Mesendoderm (in vitro differentiated cells): ENCODE measurements at regions not wholly inside any gene's neighbourhood (a gene's known extent, or its start where the extent isn't known, plus 50 kb on each side); places are given as distances from the start of the nearest gene placed in this dataset.

Experiments
- DNase-seq: peaks from one replicate; pipeline ENCODE4 v3.0.0; 2013
- H2AK5ac ChIP-seq: 2 replicates; pipeline ENCODE4 v1.6.1; 2013; ENCODE audit warnings: low read length, inconsistent platforms
- H2BK120ac ChIP-seq: 2 replicates; pipeline ENCODE4 v1.6.1; 2013; ENCODE audit warnings: low read depth, mild to moderate bottlenecking, low read length, moderate library complexity, mixed read lengths
- H2BK15ac ChIP-seq: replicated peaks from 2 replicates; pipeline ENCODE4 v1.6.1; 2013; ENCODE audit warnings: low read depth, mild to moderate bottlenecking, moderate library complexity
- H2BK5ac ChIP-seq: 2 replicates; pipeline ENCODE4 v1.6.1; 2013; ENCODE audit warnings: low read length, inconsistent platforms
- H3K18ac ChIP-seq: 2 replicates; pipeline ENCODE4 v1.6.1; 2013; ENCODE audit warnings: mild to moderate bottlenecking, low read length, mixed read lengths
- H3K23ac ChIP-seq: one replicate; pipeline ENCODE4 v1.6.1; 2013; ENCODE audit warnings: low read length
- H3K27ac ChIP-seq: 2 replicates; pipeline ENCODE4 v1.5.1; 2013; ENCODE audit warnings: low read depth, mild to moderate bottlenecking, inconsistent platforms, low read length, moderate library complexity
- H3K27me3 ChIP-seq: 2 replicates; pipeline ENCODE4 v1.6.1; 2013; ENCODE audit warnings: low read length, control low read depth, mild to moderate bottlenecking, inconsistent platforms; ENCODE audit not compliant: insufficient read depth, poor library complexity
- H3K36me3 ChIP-seq: 2 replicates; pipeline ENCODE4 v1.6.1; 2013; ENCODE audit warnings: low read length, inconsistent platforms; ENCODE audit not compliant: control insufficient read depth, insufficient read depth
- H3K4ac ChIP-seq: one replicate; pipeline ENCODE4 v1.6.1; 2013; ENCODE audit warnings: low read depth, mild to moderate bottlenecking, low read length, moderate library complexity
- H3K4me1 ChIP-seq: 2 replicates; pipeline ENCODE4 v1.6.1; 2013; ENCODE audit warnings: low read depth, low read length, inconsistent platforms; ENCODE audit not compliant: control insufficient read depth
- H3K4me2 ChIP-seq: 2 replicates; pipeline ENCODE4 v1.6.1; 2013; ENCODE audit warnings: low read length
- H3K4me3 ChIP-seq: 2 replicates; pipeline ENCODE4 v1.5.1; 2013; ENCODE audit warnings: mild to moderate bottlenecking, low read length
- H3K56ac ChIP-seq: one replicate; pipeline ENCODE4 v1.6.1; 2013; ENCODE audit warnings: low read length
- H3K79me1 ChIP-seq: 2 replicates; pipeline ENCODE4 v1.6.1; 2013; ENCODE audit warnings: low read length, inconsistent platforms
- H3K79me2 ChIP-seq: 2 replicates; pipeline ENCODE4 v1.6.1; 2013; ENCODE audit warnings: mild to moderate bottlenecking, low read length; ENCODE audit not compliant: control insufficient read depth, insufficient read depth
- H3K9ac ChIP-seq: 2 replicates; pipeline ENCODE4 v1.6.1; 2013; ENCODE audit warnings: low read length, inconsistent platforms
- H4K5ac ChIP-seq: one replicate; pipeline ENCODE4 v1.6.1; 2013; ENCODE audit warnings: low read length
- H4K8ac ChIP-seq: one replicate; pipeline ENCODE4 v1.6.1; 2013; ENCODE audit warnings: low read depth, mild to moderate bottlenecking, control low read depth, low read length, moderate library complexity
- WGBS: extraction: QIAGEN DNeasy Blood & Tissue Kit; methylation state at CpG from one replicate; pipeline ENCODE4 v1.1.7; 2013; ENCODE audit warnings: low lambda C conversion rate, missing lambda C conversion rate; ENCODE audit not compliant: insufficient coverage; ENCODE audit errors: extremely low coverage; 5-methylcytosine and 5-hydroxymethylcytosine counted together

- Histone ChIP-seq H4K5ac (no peak overlapping the region), H3K36me3 (no peaks in the 10 kb centered on the region), H3K4me1 (no peaks in the 10 kb centered on the region), H3K79me2 (no peaks in the 10 kb centered on the region), H3K23ac (no peak overlapping the region), H2BK15ac (no peak overlapping the region), H3K27ac (no peak overlapping the region), H3K9ac (no peak overlapping the region), H2BK120ac (no peak overlapping the region), H3K27me3 (no peaks in the 10 kb centered on the region), H4K8ac (no peak overlapping the region), H3K4me3 (no peak overlapping the region), H3K56ac (no peak overlapping the region), H2AK5ac (no peak overlapping the region), H2BK5ac (no peak overlapping the region), H3K18ac (no peak overlapping the region), H3K4me2 (no peak overlapping the region), H3K79me1 (no peaks in the 10 kb centered on the region), H3K4ac (no peak overlapping the region)
- WGBS, result no CpG with 5 or more reads among the region's 3 CpGs
- DNase-seq, result no peak
Observed at GRCh38 chr21:18603980-18604379, 200.4 kb upstream of the TMPRSS15 start.

GRCh38 chr21:18608226-18608625, 204.6 kb upstream of the TMPRSS15 start:
- whole genome bisulfite sequencing, result no CpG with 5 or more reads among the region's 1 CpG
- no peak overlapping the region for H3K4ac ChIP-seq
- H3K27ac ChIP-seq, result no peak overlapping the region
- no peaks in the 10 kb centered on the region for H3K79me1 ChIP-seq
- H2BK5ac ChIP-seq, result no peak overlapping the region
- no peak overlapping the region for H4K8ac ChIP-seq
- no peak overlapping the region for H2BK120ac ChIP-seq
- H3K56ac ChIP-seq, result no peak overlapping the region
- no peak overlapping the region for H2AK5ac ChIP-seq
- no peak overlapping the region for H3K9ac ChIP-seq
- no peaks in the 10 kb centered on the region for H3K27me3 ChIP-seq
- H4K5ac ChIP-seq, result no peak overlapping the region
- no peaks in the 10 kb centered on the region for H3K79me2 ChIP-seq
- DNase-seq, result no peak
- H3K18ac ChIP-seq, result no peak overlapping the region
- H2BK15ac ChIP-seq, result no peak overlapping the region
- no peak overlapping the region for H3K23ac ChIP-seq
- no peak overlapping the region for H3K4me2 ChIP-seq
- no peaks in the 10 kb centered on the region for H3K36me3 ChIP-seq
- H3K4me1 ChIP-seq, result no peaks in the 10 kb centered on the region
- no peak overlapping the region for H3K4me3 ChIP-seq

- Histone ChIP-seq H4K5ac (no peak overlapping the region), H3K27ac (no peak overlapping the region)
- no CpG with 5 or more reads among the region's 3 CpGs for WGBS
Observed at GRCh38 chr21:18614303-18614702, 210.7 kb upstream of the TMPRSS15 start.

GRCh38 chr21:18617291-18617690, 213.7 kb upstream of the TMPRSS15 start:
- no peaks in the 10 kb centered on the region for H3K27me3 ChIP-seq
- no peak overlapping the region for H3K23ac ChIP-seq
- H3K79me2 ChIP-seq, result no peaks in the 10 kb centered on the region
- no peak overlapping the region for H2AK5ac ChIP-seq
- H3K9ac ChIP-seq, result no peak overlapping the region
- no peak overlapping the region for H3K4me3 ChIP-seq
- no CpG with 5 or more reads among the region's 3 CpGs for WGBS
- H3K4me1 ChIP-seq, result no peaks in the 10 kb centered on the region
- no peak overlapping the region for H2BK120ac ChIP-seq
- DNase-seq, result peak; percentile 22
- no peak overlapping the region for H3K18ac ChIP-seq
- H2BK5ac ChIP-seq, result no peak overlapping the region
- H2BK15ac ChIP-seq, result no peak overlapping the region
- H3K36me3 ChIP-seq, result no peaks in the 10 kb centered on the region
- H4K5ac ChIP-seq, result no peak overlapping the region
- no peak overlapping the region for H3K27ac ChIP-seq
- no peak overlapping the region for H3K4ac ChIP-seq
- no peak overlapping the region for H3K56ac ChIP-seq
- H3K4me2 ChIP-seq, result no peak overlapping the region
- no peak overlapping the region for H4K8ac ChIP-seq
- H3K79me1 ChIP-seq, result no peaks in the 10 kb centered on the region

More at GRCh38 chr21:18614303-18614702, 210.7 kb upstream of the TMPRSS15 start:
- Histone ChIP-seq H3K23ac (no peak overlapping the region), H3K27me3 (no peaks in the 10 kb centered on the region), H3K9ac (no peak overlapping the region), H3K56ac (no peak overlapping the region), H4K8ac (no peak overlapping the region), H3K79me2 (no peaks in the 10 kb centered on the region), H2BK15ac (no peak overlapping the region), H3K36me3 (no peaks in the 10 kb centered on the region), H2BK5ac (no peak overlapping the region), H3K4me2 (no peak overlapping the region), H2BK120ac (no peak overlapping the region), H3K18ac (no peak overlapping the region), H3K4me1 (no peaks in the 10 kb centered on the region), H3K4me3 (no peak overlapping the region), H3K79me1 (no peaks in the 10 kb centered on the region), H2AK5ac (no peak overlapping the region), H3K4ac (no peak overlapping the region)
- no peak for DNase-seq

GRCh38 chr21:18620436-18620835, 216.9 kb upstream of the TMPRSS15 start:
- no peak overlapping the region for H4K8ac ChIP-seq
- no peaks in the 10 kb centered on the region for H3K79me1 ChIP-seq
- no peak overlapping the region for H3K4me3 ChIP-seq
- no peak overlapping the region for H4K5ac ChIP-seq
- H3K56ac ChIP-seq, result no peak overlapping the region
- no peak overlapping the region for H3K4me2 ChIP-seq
- no peak overlapping the region for H2BK15ac ChIP-seq
- no peak overlapping the region for H2BK120ac ChIP-seq
- no peak overlapping the region for H3K18ac ChIP-seq
- no CpG with 5 or more reads among the region's 4 CpGs for WGBS
- DNase-seq, result no peak
- H3K23ac ChIP-seq, result no peak overlapping the region
- no peak overlapping the region for H3K4ac ChIP-seq
- no peaks in the 10 kb centered on the region for H3K79me2 ChIP-seq
- no peak overlapping the region for H3K9ac ChIP-seq
- H3K27me3 ChIP-seq, result no peaks in the 10 kb centered on the region
- H2BK5ac ChIP-seq, result no peak overlapping the region
- no peaks in the 10 kb centered on the region for H3K36me3 ChIP-seq
- no peak overlapping the region for H3K27ac ChIP-seq
- no peaks in the 10 kb centered on the region for H3K4me1 ChIP-seq
- no peak overlapping the region for H2AK5ac ChIP-seq

GRCh38 chr21:18622383-18622782, 218.8 kb upstream of the TMPRSS15 start:
- no peak overlapping the region for H3K27ac ChIP-seq
- no peak overlapping the region for H3K23ac ChIP-seq
- no peak overlapping the region for H2BK120ac ChIP-seq
- no peak overlapping the region for H4K8ac ChIP-seq
- DNase-seq, result peak; percentile 78
- no peaks in the 10 kb centered on the region for H3K36me3 ChIP-seq
- no peak overlapping the region for H2AK5ac ChIP-seq
- no peak overlapping the region for H3K9ac ChIP-seq
- H3K27me3 ChIP-seq, result no peaks in the 10 kb centered on the region
- no peak overlapping the region for H2BK15ac ChIP-seq
- no peak overlapping the region for H4K5ac ChIP-seq
- H3K79me1 ChIP-seq, result no peaks in the 10 kb centered on the region
- H3K4me1 ChIP-seq, result no peaks in the 10 kb centered on the region
- no peak overlapping the region for H3K4ac ChIP-seq
- no peak overlapping the region for H3K4me3 ChIP-seq
- H2BK5ac ChIP-seq, result no peak overlapping the region
- H3K18ac ChIP-seq, result no peak overlapping the region
- H3K56ac ChIP-seq, result no peak overlapping the region
- no peaks in the 10 kb centered on the region for H3K79me2 ChIP-seq
- H3K4me2 ChIP-seq, result no peak overlapping the region
